Hepatocyte (in vitro differentiated cells): ENCODE measurements at regions not wholly inside any gene's neighbourhood (a gene's known extent, or its start where the extent isn't known, plus 50 kb on each side); places are given as distances from the start of the nearest gene placed in this dataset.

Experiments
- DNase-seq: peaks from one replicate; pipeline ENCODE4 v3.0.0-alpha.2; 2016; ENCODE audit warnings: low spot score
- H2AFZ ChIP-seq: fragments of 200-600 bp; sonication (generic); 2 replicates; pipeline ENCODE4 v1.6.0; 2016; ENCODE audit warnings: antibody characterized with exemption, mild to moderate bottlenecking
- H3K27ac ChIP-seq: fragments of 200-600 bp; sonication (generic); 2 replicates; pipeline ENCODE4 v1.5.1; 2016; ENCODE audit warnings: mild to moderate bottlenecking
- H3K27me3 ChIP-seq: fragments of 200-600 bp; sonication (generic); 2 replicates; pipeline ENCODE4 v1.6.1; 2016
- H3K36me3 ChIP-seq: fragments of 200-600 bp; sonication (generic); replicated peaks from 2 replicates; pipeline ENCODE4 v1.5.1; 2016; ENCODE audit warnings: low read depth; ENCODE audit not compliant: insufficient read depth
- H3K4me1 ChIP-seq: fragments of 200-600 bp; sonication (generic); 2 replicates; pipeline ENCODE4 v1.5.1; 2016; ENCODE audit warnings: mild to moderate bottlenecking, moderate library complexity; ENCODE audit not compliant: insufficient read depth
- H3K4me2 ChIP-seq: fragments of 200-600 bp; sonication (generic); 2 replicates; pipeline ENCODE4 v1.6.0; 2016
- H3K4me3 ChIP-seq: fragments of 200-600 bp; sonication (generic); 2 replicates; pipeline ENCODE4 v1.5.1; 2016; ENCODE audit warnings: mild to moderate bottlenecking
- H3K79me2 ChIP-seq: fragments of 200-600 bp; sonication (generic); 2 replicates; pipeline ENCODE4 v1.6.0; 2017; ENCODE audit warnings: mild to moderate bottlenecking
- H3K9me2 ChIP-seq: fragments of 200-600 bp; sonication (generic); replicated peaks from 2 replicates; pipeline ENCODE4 v1.6.0; 2017; ENCODE audit warnings: mild to moderate bottlenecking; ENCODE audit not compliant: insufficient read depth
- H3K9me3 ChIP-seq: fragments of 200-600 bp; sonication (generic); 2 replicates; pipeline ENCODE4 v1.5.1; 2016; ENCODE audit warnings: low read depth, mild to moderate bottlenecking
- H4K20me1 ChIP-seq: fragments of 200-600 bp; sonication (generic); 2 replicates; pipeline ENCODE4 v1.6.0; 2016; ENCODE audit warnings: mild to moderate bottlenecking; ENCODE audit not compliant: insufficient read depth, poor library complexity, severe bottlenecking
- CTCF ChIP-seq: fragments of 200-600 bp; sonication (generic); IDR thresholded peaks from 2 replicates; pipeline ENCODE4 v1.5.1; 2016; ENCODE audit warnings: antibody characterized with exemption, mild to moderate bottlenecking; ENCODE audit not compliant: poor library complexity
- EZH2 ChIP-seq: fragments of 200-600 bp; sonication (generic); IDR thresholded peaks from 2 replicates; pipeline ENCODE4 v1.6.1; 2016; ENCODE audit warnings: antibody characterized with exemption, mild to moderate bottlenecking, borderline replicate concordance
- EZH2phosphoT487 ChIP-seq: fragments of 200-600 bp; sonication (generic); IDR thresholded peaks from one replicate; pipeline ENCODE4 v1.6.1; 2018; ENCODE audit warnings: antibody characterized with exemption, mild to moderate bottlenecking, low read depth, moderate library complexity; ENCODE audit not compliant: unreplicated experiment, severe bottlenecking
- WGBS: methylation state at CpG from one replicate; pipeline ENCODE4 v1.1.6; 2016; ENCODE audit warnings: low lambda C conversion rate; ENCODE audit errors: missing lambda C conversion rate; 5-methylcytosine and 5-hydroxymethylcytosine counted together

- WGBS: 80% methylated on average over 6 of the region's 6 CpGs
- Histone ChIP-seq H3K4me2 (no peak overlapping the region), H3K79me2 (no peaks in the 10 kb centered on the region), H3K27me3 (no peaks in the 10 kb centered on the region), H3K9me2 (no peaks in the 10 kb centered on the region), H3K4me1 (no peaks in the 10 kb centered on the region), H3K36me3 (no peaks in the 10 kb centered on the region), H3K4me3 (no peak overlapping the region), H3K27ac (no peak overlapping the region), H3K9me3 (no peaks in the 10 kb centered on the region), H4K20me1 (no peaks in the 10 kb centered on the region), H2AFZ (no peak overlapping the region)
- DNase-seq: no peak
- TF ChIP-seq EZH2phosphoT487 (no peak), EZH2 (no peak), CTCF (no peak)
These were observed 279.5 kb upstream of the PKDCC start for GRCh38 chr2:41768310-41768709.

GRCh38 chr2:41771710-41772109, 276.1 kb upstream of the PKDCC start:
- no peaks in the 10 kb centered on the region for H3K79me2 ChIP-seq
- H2AFZ ChIP-seq: no peak overlapping the region
- no peaks in the 10 kb centered on the region for H3K9me3 ChIP-seq
- no peak overlapping the region for H3K4me3 ChIP-seq
- H4K20me1 ChIP-seq: no peaks in the 10 kb centered on the region
- H3K9me2 ChIP-seq: no peaks in the 10 kb centered on the region
- TF ChIP-seq EZH2: no peak
- TF ChIP-seq EZH2phosphoT487: no peak
- TF ChIP-seq CTCF: no peak
- no peak overlapping the region for H3K4me2 ChIP-seq
- no peak for DNase-seq
- H3K27me3 ChIP-seq: no peaks in the 10 kb centered on the region
- no peak overlapping the region for H3K27ac ChIP-seq
- H3K4me1 ChIP-seq: no peaks in the 10 kb centered on the region
- WGBS: 100% methylated on average over 1 of the region's 1 CpG
- no peaks in the 10 kb centered on the region for H3K36me3 ChIP-seq

- Histone ChIP-seq H3K27me3 (no peaks in the 10 kb centered on the region), H4K20me1 (no peaks in the 10 kb centered on the region), H3K9me2 (no peaks in the 10 kb centered on the region), H3K4me1 (no peaks in the 10 kb centered on the region), H3K9me3 (no peaks in the 10 kb centered on the region), H3K4me3 (no peak overlapping the region), H3K36me3 (no peaks in the 10 kb centered on the region), H3K27ac (no peak overlapping the region), H3K4me2 (no peak overlapping the region), H2AFZ (no peak overlapping the region), H3K79me2 (no peaks in the 10 kb centered on the region)
- DNase-seq: no peak
- TF ChIP-seq CTCF (no peak), EZH2 (no peak), EZH2phosphoT487 (no peak)
- WGBS: 92% methylated on average over 4 of the region's 4 CpGs
These were observed 275.1 kb upstream of the PKDCC start for GRCh38 chr2:41772697-41773096.
